Cerebellar nuclear complex (tissue), 1 donor: ENCODE measurements at regions not wholly inside any gene's neighbourhood (a gene's known extent, or its start where the extent isn't known, plus 50 kb on each side); places are given as distances from the start of the nearest gene placed in this dataset.

ENCODE experiments used
- DNase-seq, 2 experiments: peaks; one replicate each; lab custom pipeline; 2025; lab: John Stamatoyannopoulos, UW

- no peak for DNase-seq
These were observed 147.7 kb upstream of the RPS6KA2 start for GRCh38 chr6:166774770-166775169.

- no peak for DNase-seq
These were observed 147.2 kb upstream of the RPS6KA2 start for GRCh38 chr6:166774292-166774691.

- no peak for DNase-seq
These were observed 145.5 kb upstream of the RPS6KA2 start for GRCh38 chr6:166772518-166772917.

GRCh38 chr6:166771701-166772100, 144.7 kb upstream of the RPS6KA2 start:
- no peak for DNase-seq

- no peak for DNase-seq
These were observed 143.4 kb upstream of the RPS6KA2 start for GRCh38 chr6:166770216-166771116.

GRCh38 chr6:166769648-166770047, 142.6 kb upstream of the RPS6KA2 start:
- DNase-seq: no peak

GRCh38 chr6:166768761-166769160, 141.7 kb upstream of the RPS6KA2 start:
- no peak for DNase-seq

GRCh38 chr6:166767230-166767629, 140.2 kb upstream of the RPS6KA2 start:
- no peak for DNase-seq

GRCh38 chr6:166766769-166767168, 139.7 kb upstream of the RPS6KA2 start:
- no peak for DNase-seq

- DNase-seq: no peak
These were observed 138.1 kb upstream of the RPS6KA2 start for GRCh38 chr6:166765234-166765541.

GRCh38 chr6:166764473-166765233, 137.6 kb upstream of the RPS6KA2 start:
- DNase-seq: no peak

- DNase-seq: no peak
These were observed 136.8 kb upstream of the RPS6KA2 start for GRCh38 chr6:166763606-166764472.

- DNase-seq: no peak
These were observed 134.8 kb upstream of the RPS6KA2 start for GRCh38 chr6:166761801-166762200.

GRCh38 chr6:166760288-166760687, 133.2 kb upstream of the RPS6KA2 start:
- no peak for DNase-seq

GRCh38 chr6:166758136-166758704, 131.2 kb upstream of the RPS6KA2 start:
- no peak for DNase-seq

GRCh38 chr6:166757232-166758135, 130.4 kb upstream of the RPS6KA2 start:
- DNase-seq: no peak

GRCh38 chr6:166754218-166755030, 127.4 kb upstream of the RPS6KA2 start:
- no peak for DNase-seq

- no peak for DNase-seq
These were observed 126.1 kb upstream of the RPS6KA2 start for GRCh38 chr6:166752928-166753721.

- no peak for DNase-seq
These were observed 125.0 kb upstream of the RPS6KA2 start for GRCh38 chr6:166752097-166752496.
